Esophagus squamous epithelium (tissue), 5 donors: ENCODE measurements at regions not wholly inside any gene's neighbourhood (a gene's known extent, or its start where the extent isn't known, plus 50 kb on each side); places are given as distances from the start of the nearest gene placed in this dataset.

Experiments
- DNase-seq: peaks from one replicate; lab custom pipeline; 2025; lab: John Stamatoyannopoulos, UW
- H3K27ac ChIP-seq, 4 donors: fragments of 200-600 bp; sonication (generic); one replicate each; pipeline ENCODE4 v1.5.1; 2016 to 2019; ENCODE audit warnings: mild to moderate bottlenecking in 1 of 4
- H3K27me3 ChIP-seq, 4 donors: fragments of 200-600 bp; sonication (generic); 1 replicate in 3 of 4; 2 replicates in 1 of 4; pipeline versions ENCODE4 v1.5.1 to v1.6.0; 2017 to 2021; ENCODE audit warnings: antibody characterized with exemption in 1 of 4
- H3K36me3 ChIP-seq, 3 donors: fragments of 200-600 bp; sonication (generic); one replicate each; pipeline ENCODE4 v1.5.1; 2016 to 2019
- H3K4me1 ChIP-seq, 3 donors: fragments of 200-600 bp; sonication (generic); one replicate each; pipeline ENCODE4 v1.5.1; 2017 to 2019
- H3K4me3 ChIP-seq, 4 donors: fragments of 200-600 bp; sonication (generic); 1 replicate in 3 of 4; 2 replicates in 1 of 4; pipeline ENCODE4 v1.5.1; 2016 to 2019; ENCODE audit warnings: mild to moderate bottlenecking in 2 of 4, moderate library complexity in 1 of 4
- H3K9me3 ChIP-seq, 3 donors: fragments of 200-600 bp; sonication (generic); one replicate each; pipeline ENCODE4 v1.5.1; 2016 to 2019
- POLR2A ChIP-seq, 4 donors: fragments of 450-650 bp; IDR thresholded peaks; one replicate each; pipeline ENCODE4 v1.6.1; 2017; ENCODE audit warnings: antibody characterized with exemption in 4 of 4, mild to moderate bottlenecking in 4 of 4, moderate library complexity in 3 of 4
- WGBS, 2 donors: methylation state at CpG; one replicate each; pipeline ENCODE4 v1.1.5; 2018; 5-methylcytosine and 5-hydroxymethylcytosine counted together
- intact Hi-C: fragments of 100-400 bp; cut with DNase I; formaldehyde crosslinking; loops from one replicate; pipeline ENCODE4 v1.15.0; 2022
- TF ChIP-seq, protein P1 (sequence below), 6 experiments: fragments of 450-650 bp in 4 of 6; fragments of 200-600 bp in 2 of 6; sonication (generic) in 2 of 6; IDR thresholded peaks; one replicate each; pipeline ENCODE4 v1.5.1; 2016 to 2019; ENCODE audit warnings: antibody characterized with exemption in 6 of 6, mild to moderate bottlenecking in 4 of 6, moderate library complexity in 4 of 6
- donor health status: DM: yes; HTN: yes; CAD: no.

GRCh38 chr5:98307811-98308210, 465.7 kb upstream of the RGMB start:
- no peak for DNase-seq
- no peak for TF ChIP-seq POLR2A (IDR thresholded peaks at IDR 0.05)
- TF ChIP-seq, protein P1, sequence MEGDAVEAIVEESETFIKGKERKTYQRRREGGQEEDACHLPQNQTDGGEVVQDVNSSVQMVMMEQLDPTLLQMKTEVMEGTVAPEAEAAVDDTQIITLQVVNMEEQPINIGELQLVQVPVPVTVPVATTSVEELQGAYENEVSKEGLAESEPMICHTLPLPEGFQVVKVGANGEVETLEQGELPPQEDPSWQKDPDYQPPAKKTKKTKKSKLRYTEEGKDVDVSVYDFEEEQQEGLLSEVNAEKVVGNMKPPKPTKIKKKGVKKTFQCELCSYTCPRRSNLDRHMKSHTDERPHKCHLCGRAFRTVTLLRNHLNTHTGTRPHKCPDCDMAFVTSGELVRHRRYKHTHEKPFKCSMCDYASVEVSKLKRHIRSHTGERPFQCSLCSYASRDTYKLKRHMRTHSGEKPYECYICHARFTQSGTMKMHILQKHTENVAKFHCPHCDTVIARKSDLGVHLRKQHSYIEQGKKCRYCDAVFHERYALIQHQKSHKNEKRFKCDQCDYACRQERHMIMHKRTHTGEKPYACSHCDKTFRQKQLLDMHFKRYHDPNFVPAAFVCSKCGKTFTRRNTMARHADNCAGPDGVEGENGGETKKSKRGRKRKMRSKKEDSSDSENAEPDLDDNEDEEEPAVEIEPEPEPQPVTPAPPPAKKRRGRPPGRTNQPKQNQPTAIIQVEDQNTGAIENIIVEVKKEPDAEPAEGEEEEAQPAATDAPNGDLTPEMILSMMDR (IDR thresholded peaks at IDR 0.05): no peak
- no peaks in the 10 kb centered on the region for H3K9me3 ChIP-seq
- no peaks in the 10 kb centered on the region for H3K36me3 ChIP-seq
- H3K4me1 ChIP-seq: peaks cover 0 to 7% (median 0%) of the 10 kb centered on the region in 3 donors
- H3K27me3 ChIP-seq: no peaks in the 10 kb centered on the region
- intact Hi-C loops: no loop called here
- no peak overlapping the region for H3K27ac ChIP-seq
- no peak overlapping the region for H3K4me3 ChIP-seq
- 60 to 76% methylated on average over 2 of the region's 2 CpGs for WGBS, 2 donors

GRCh38 chr5:98308231-98308630, 465.2 kb upstream of the RGMB start:
- no peaks in the 10 kb centered on the region for H3K9me3 ChIP-seq
- H3K4me1 ChIP-seq: peaks cover 0 to 7% (median 0%) of the 10 kb centered on the region in 3 donors
- no peak for DNase-seq
- H3K27ac ChIP-seq: no peak overlapping the region
- no peak overlapping the region for H3K4me3 ChIP-seq
- 87 to 92% methylated on average over 1 of the region's 1 CpG for WGBS, 2 donors
- no peaks in the 10 kb centered on the region for H3K36me3 ChIP-seq
- H3K27me3 ChIP-seq: no peaks in the 10 kb centered on the region
- intact Hi-C loops: no loop called here
- TF ChIP-seq, protein P1 (IDR thresholded peaks at IDR 0.05): no peak
- TF ChIP-seq POLR2A (IDR thresholded peaks at IDR 0.05): no peak

GRCh38 chr5:98308960-98309359, 464.5 kb upstream of the RGMB start:
- peaks cover 0 to 7% (median 0%) of the 10 kb centered on the region in 3 donors for H3K4me1 ChIP-seq
- no peaks in the 10 kb centered on the region for H3K27me3 ChIP-seq
- DNase-seq: no peak
- no peaks in the 10 kb centered on the region for H3K9me3 ChIP-seq
- H3K27ac ChIP-seq: no peak overlapping the region
- no peak overlapping the region for H3K4me3 ChIP-seq
- intact Hi-C loops: no loop called here
- no peaks in the 10 kb centered on the region for H3K36me3 ChIP-seq
- TF ChIP-seq, protein P1 (IDR thresholded peaks at IDR 0.05): no peak
- TF ChIP-seq POLR2A (IDR thresholded peaks at IDR 0.05): no peak
- WGBS, 2 donors: 51 to 55% methylated on average over 4 of the region's 4 CpGs

DNA sequence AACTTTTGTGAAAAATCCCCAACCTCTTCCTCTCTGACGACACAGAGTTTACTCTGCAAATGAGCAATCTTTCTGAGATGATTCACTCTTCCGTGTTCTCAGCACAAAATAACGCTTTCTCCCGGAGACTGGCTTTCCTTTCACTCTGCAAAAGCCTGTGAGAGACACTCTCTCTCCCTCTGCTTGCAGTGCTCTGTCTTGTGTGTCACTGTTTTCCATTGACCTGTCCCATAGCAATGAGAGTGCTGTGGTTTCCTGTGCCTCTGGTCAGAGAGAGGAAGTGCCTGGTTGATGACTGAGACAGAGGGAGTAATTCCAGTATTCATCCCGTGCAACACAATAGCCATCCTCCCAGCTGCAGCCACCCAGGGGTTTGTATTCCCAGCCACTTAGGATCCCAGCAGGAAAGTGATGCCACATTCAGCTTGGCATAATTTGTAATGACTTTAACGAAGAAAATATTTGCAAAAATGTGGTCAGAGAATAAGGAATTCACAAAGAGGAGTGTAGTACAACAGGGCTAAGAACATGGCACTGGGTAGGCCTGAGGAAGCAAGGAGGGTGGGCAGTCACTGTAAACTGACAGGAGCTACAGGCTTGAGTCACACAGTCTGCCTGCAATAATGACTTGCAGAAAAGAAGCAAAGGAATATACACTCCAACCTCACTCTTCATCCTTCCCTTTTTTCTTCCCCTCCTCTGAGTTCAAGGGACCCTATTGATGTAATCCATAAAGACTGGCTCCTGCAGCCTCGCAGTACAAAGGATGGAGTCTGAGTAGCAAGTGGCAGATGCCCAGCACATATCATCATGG, 463.5 kb upstream of the RGMB start:
- DNase-seq: no peak
- H3K27me3 ChIP-seq: no peaks in the 10 kb centered on the region
- intact Hi-C loops: no loop called here
- TF ChIP-seq, protein P1 (IDR thresholded peaks at IDR 0.05): no peak
- TF ChIP-seq POLR2A (IDR thresholded peaks at IDR 0.05): no peak
- H3K9me3 ChIP-seq: no peaks in the 10 kb centered on the region
- H3K4me3 ChIP-seq: peak overlapping the region in 1 of 4 donors; percentile 31
- H3K4me1 ChIP-seq: peaks cover 0 to 7% (median 0%) of the 10 kb centered on the region in 3 donors
- H3K36me3 ChIP-seq: no peaks in the 10 kb centered on the region
- H3K27ac ChIP-seq: peak overlapping the region in 2 of 4 donors; percentile 0 to 19
- 19 to 20% methylated on average over 7 of the region's 7 CpGs for WGBS, 2 donors

DNA sequence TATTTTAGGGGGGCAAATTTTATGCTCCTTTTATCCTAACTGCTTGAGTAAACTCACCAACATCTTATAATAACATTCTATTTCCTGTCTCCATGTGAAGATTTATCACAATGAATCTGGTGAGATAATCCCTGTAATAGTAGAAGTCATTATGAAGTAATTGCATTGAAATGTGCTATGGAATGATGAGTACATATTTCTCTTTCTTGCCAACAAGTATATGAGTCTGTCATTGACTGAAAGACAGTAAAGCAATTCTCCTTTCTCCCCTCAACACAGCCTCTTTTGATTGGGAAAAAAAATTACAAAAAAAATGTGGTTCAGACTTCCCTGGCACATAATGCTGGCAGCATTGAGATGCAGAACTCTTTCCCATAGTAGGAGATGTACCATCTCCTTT, 459.2 kb upstream of the RGMB start:
- TF ChIP-seq, protein P1 (IDR thresholded peaks at IDR 0.05): no peak
- no peak for TF ChIP-seq POLR2A (IDR thresholded peaks at IDR 0.05)
- no peak overlapping the region for H3K4me3 ChIP-seq
- no peaks in the 10 kb centered on the region for H3K9me3 ChIP-seq
- H3K27ac ChIP-seq: no peak overlapping the region
- no peak for DNase-seq
- H3K4me1 ChIP-seq: peaks cover 0 to 7% (median 0%) of the 10 kb centered on the region in 3 donors
- intact Hi-C loops: no loop called here
- no peaks in the 10 kb centered on the region for H3K36me3 ChIP-seq
- no peaks in the 10 kb centered on the region for H3K27me3 ChIP-seq
